Coronary artery (tissue), 2 donors: ENCODE measurements at regions not wholly inside any gene's neighbourhood (a gene's known extent, or its start where the extent isn't known, plus 50 kb on each side); places are given as distances from the start of the nearest gene placed in this dataset.

ENCODE experiments used
- DNase-seq: peaks from one replicate; pipeline ENCODE4 v3.0.0-alpha.2; 2017; ENCODE audit warnings: low spot score
- H3K27ac ChIP-seq, 2 donors: fragments of 200-600 bp; sonication (generic); one replicate each; pipeline ENCODE4 v1.5.1; 2016 to 2019
- H3K4me3 ChIP-seq: fragments of 200-600 bp; sonication (generic); 2 replicates; pipeline ENCODE4 v1.5.1; 2016; ENCODE audit warnings: mild to moderate bottlenecking, moderate library complexity
- CTCF ChIP-seq: fragments of 200-600 bp; sonication (generic); IDR thresholded peaks from one replicate; pipeline ENCODE4 v1.5.1; 2019; ENCODE audit warnings: antibody characterized with exemption

GRCh38 chr5:68395926-68396511 is 180.5 kb downstream of the PIK3R1 start:
- DNase-seq = no peak
- H3K27ac ChIP-seq = no peak overlapping the region
- no peak overlapping the region for H3K4me3 ChIP-seq
- TF ChIP-seq CTCF = no peak

- DNase-seq = no peak
- Histone ChIP-seq H3K27ac (no peak overlapping the region), H3K4me3 (no peak overlapping the region)
- TF ChIP-seq CTCF = no peak
These were observed 181.2 kb downstream of the PIK3R1 start for GRCh38 chr5:68396722-68397121.

- Histone ChIP-seq H3K4me3 (no peak overlapping the region), H3K27ac (no peak overlapping the region)
- DNase-seq = no peak
- no peak for TF ChIP-seq CTCF
These were observed 182.7 kb downstream of the PIK3R1 start for GRCh38 chr5:68398146-68398812.

- no peak for DNase-seq
- no peak overlapping the region for H3K4me3 ChIP-seq
- no peak for TF ChIP-seq CTCF
- no peak overlapping the region for H3K27ac ChIP-seq
These were observed 187.7 kb downstream of the PIK3R1 start for GRCh38 chr5:68403301-68403700.

GRCh38 chr5:68404246-68404645 is 188.7 kb downstream of the PIK3R1 start:
- no peak for DNase-seq
- H3K4me3 ChIP-seq = no peak overlapping the region
- H3K27ac ChIP-seq = no peak overlapping the region
- no peak for TF ChIP-seq CTCF

GRCh38 chr5:68405026-68405684 is 189.6 kb downstream of the PIK3R1 start:
- Histone ChIP-seq H3K27ac (no peak overlapping the region), H3K4me3 (no peak overlapping the region)
- TF ChIP-seq CTCF = no peak

More at GRCh38 chr5:68405026-68405684, 189.6 kb downstream of the PIK3R1 start:
- DNase-seq = no peak
